Left ventricle myocardium inferior (tissue), 1 donor: ENCODE measurements at regions not wholly inside any gene's neighbourhood (a gene's known extent, or its start where the extent isn't known, plus 50 kb on each side); places are given as distances from the start of the nearest gene placed in this dataset.

Source experiments
- DNase-seq: peaks from one replicate; pipeline ENCODE4 v3.0.0-alpha.2; 2020
- H3K27ac ChIP-seq: fragments of 200-600 bp; replicated peaks from 2 replicates; pipeline ENCODE4 v1.8.0; 2021
- H3K27me3 ChIP-seq: fragments of 200-600 bp; 2 replicates; pipeline ENCODE4 v1.8.0; 2021; ENCODE audit warnings: low read depth
- H3K36me3 ChIP-seq: fragments of 200-600 bp; 2 replicates; pipeline ENCODE4 v1.8.0; 2021
- H3K4me1 ChIP-seq: fragments of 200-600 bp; 2 replicates; pipeline ENCODE4 v1.8.0; 2021
- H3K4me3 ChIP-seq: fragments of 200-600 bp; 2 replicates; pipeline ENCODE4 v1.8.0; 2021; ENCODE audit warnings: mild to moderate bottlenecking, moderate library complexity
- H3K9me3 ChIP-seq: fragments of 200-600 bp; replicated peaks from 2 replicates; pipeline ENCODE4 v1.8.0; 2021
- CTCF ChIP-seq: fragments of 200-600 bp; IDR thresholded peaks from 2 replicates; pipeline ENCODE4 v1.8.0; 2021; ENCODE audit warnings: antibody characterized with exemption, mild to moderate bottlenecking, borderline replicate concordance
- intact Hi-C: fragments of 100-400 bp; cut with micrococcal nuclease; formaldehyde crosslinking; loops from one replicate; pipeline ENCODE4 v1.11.0; 2022
- donor health status: DM: no; HTN: yes; CAD: no; lungs with severe emphysema.

- Histone ChIP-seq H3K36me3 (no peaks in the 10 kb centered on the region), H3K27me3 (peaks cover 84% of the 10 kb centered on the region), H3K4me3 (no peak overlapping the region), H3K4me1 (no peaks in the 10 kb centered on the region), H3K9me3 (no peaks in the 10 kb centered on the region), H3K27ac (no peak overlapping the region)
- no peak for TF ChIP-seq CTCF
- intact Hi-C loops: no loop called here
- DNase-seq: no peak
Observed at GRCh38 chr5:61775901-61776300, 443.8 kb downstream of the ZSWIM6 start.

- TF ChIP-seq CTCF: no peak
Observed at GRCh38 chr5:61777292-61777691, 445.2 kb downstream of the ZSWIM6 start.

GRCh38 chr5:61779743-61780142, 447.7 kb downstream of the ZSWIM6 start:
- no peak overlapping the region for H3K4me3 ChIP-seq
- intact Hi-C loops: no loop called here
- DNase-seq: no peak
- no peaks in the 10 kb centered on the region for H3K9me3 ChIP-seq
- H3K4me1 ChIP-seq: no peaks in the 10 kb centered on the region
- no peak overlapping the region for H3K27ac ChIP-seq
- no peak for TF ChIP-seq CTCF
- peaks cover 45% of the 10 kb centered on the region for H3K27me3 ChIP-seq
- no peaks in the 10 kb centered on the region for H3K36me3 ChIP-seq

More at GRCh38 chr5:61777292-61777691, 445.2 kb downstream of the ZSWIM6 start:
- no peaks in the 10 kb centered on the region for H3K36me3 ChIP-seq
- no peak overlapping the region for H3K4me3 ChIP-seq
- no peak for DNase-seq
- intact Hi-C loops: no loop called here
- H3K27ac ChIP-seq: no peak overlapping the region
- H3K27me3 ChIP-seq: peaks cover 70% of the 10 kb centered on the region
- H3K4me1 ChIP-seq: no peaks in the 10 kb centered on the region
- H3K9me3 ChIP-seq: no peaks in the 10 kb centered on the region

GRCh38 chr5:61783481-61783880, 451.4 kb downstream of the ZSWIM6 start:
- Histone ChIP-seq H3K27ac (no peak overlapping the region), H3K4me3 (no peak overlapping the region), H3K4me1 (no peaks in the 10 kb centered on the region), H3K36me3 (no peaks in the 10 kb centered on the region), H3K9me3 (no peaks in the 10 kb centered on the region), H3K27me3 (peaks cover 12% of the 10 kb centered on the region)
- no peak for DNase-seq
- intact Hi-C loops: no loop called here
- no peak for TF ChIP-seq CTCF

GRCh38 chr5:61784341-61784740, 452.3 kb downstream of the ZSWIM6 start:
- H3K4me1 ChIP-seq: no peaks in the 10 kb centered on the region
- no peak for DNase-seq
- H3K27me3 ChIP-seq: peaks cover 4% of the 10 kb centered on the region
- TF ChIP-seq CTCF: no peak
- intact Hi-C loops: no loop called here
- no peak overlapping the region for H3K4me3 ChIP-seq
- no peaks in the 10 kb centered on the region for H3K9me3 ChIP-seq
- H3K27ac ChIP-seq: no peak overlapping the region
- H3K36me3 ChIP-seq: no peaks in the 10 kb centered on the region

- Histone ChIP-seq H3K9me3 (no peaks in the 10 kb centered on the region), H3K4me1 (no peaks in the 10 kb centered on the region), H3K4me3 (no peak overlapping the region), H3K27me3 (no peaks in the 10 kb centered on the region), H3K36me3 (no peaks in the 10 kb centered on the region), H3K27ac (no peak overlapping the region)
- TF ChIP-seq CTCF: no peak
- intact Hi-C loops: no loop called here
- no peak for DNase-seq
Observed at GRCh38 chr5:61788548-61788947, 456.5 kb downstream of the ZSWIM6 start.
